ENCODE measurements at regions not wholly inside any gene's neighbourhood (a gene's known extent, or its start where the extent isn't known, plus 50 kb on each side); places are given as distances from the start of the nearest gene placed in this dataset.

- TF ChIP-seq CTCF (IDR thresholded peaks at IDR 0.05) (no peak), POLR2A (IDR thresholded peaks at IDR 0.05) (no peak)
These were observed 61.6 kb downstream of the SERPINA3 start for GRCh38 chr14:94673781-94674231.
